Aorta (tissue), 5 donors: ENCODE measurements at regions not wholly inside any gene's neighbourhood (a gene's known extent, or its start where the extent isn't known, plus 50 kb on each side); places are given as distances from the start of the nearest gene placed in this dataset.

Source experiments
- ATAC-seq: fragments of 200-7000 bp; cut with Tn5 transposase; one replicate; pipeline ENCODE4 v1.9.1; 2022; ENCODE audit warnings: moderate library complexity; ENCODE audit not compliant: low FRiP score
- DNase-seq, 2 donors: peaks; one replicate each; pipeline ENCODE4 v3.0.0-alpha.2; 2020
- H3K27ac ChIP-seq, 2 donors: one replicate each; pipeline ENCODE4 v1.5.1; 2013; ENCODE audit warnings: low read length in 2 of 2, mild to moderate bottlenecking in 2 of 2, moderate library complexity in 2 of 2, control low read depth in 1 of 2, inconsistent platforms in 1 of 2, low read depth in 1 of 2
- H3K27me3 ChIP-seq, 2 donors: one replicate each; pipeline ENCODE4 v1.6.1; 2013; ENCODE audit warnings: control low read depth in 1 of 2, low read length in 1 of 2, mild to moderate bottlenecking in 1 of 2, moderate library complexity in 1 of 2; ENCODE audit not compliant: insufficient read depth in 2 of 2, control insufficient read depth in 1 of 2
- H3K36me3 ChIP-seq, 2 donors: one replicate each; pipeline ENCODE4 v1.6.1; 2013; ENCODE audit warnings: control low read depth in 1 of 2, low read length in 1 of 2, mild to moderate bottlenecking in 1 of 2; ENCODE audit not compliant: insufficient read depth in 2 of 2, control insufficient read depth in 1 of 2
- H3K4me1 ChIP-seq, 2 donors: one replicate each; pipeline ENCODE4 v1.6.1; 2013; ENCODE audit warnings: low read length in 2 of 2, control low read depth in 1 of 2, mild to moderate bottlenecking in 1 of 2, moderate library complexity in 1 of 2; ENCODE audit not compliant: insufficient read depth in 2 of 2, control insufficient read depth in 1 of 2
- H3K4me3 ChIP-seq, 2 donors: one replicate each; pipeline ENCODE4 v1.5.1; 2013; ENCODE audit warnings: low read length in 2 of 2, control low read depth in 1 of 2, mild to moderate bottlenecking in 1 of 2
- H3K9me3 ChIP-seq: one replicate; pipeline ENCODE4 v1.6.1; 2013; ENCODE audit warnings: mild to moderate bottlenecking, low read length; ENCODE audit not compliant: control insufficient read depth
- WGBS, 2 donors: extraction: QIAGEN DNeasy Blood & Tissue Kit; methylation state at CpG; one replicate each; pipeline ENCODE4 v1.1.7; 2013; 5-methylcytosine and 5-hydroxymethylcytosine counted together
- intact Hi-C, 2 donors: fragments of 100-400 bp; cut with DNase I; formaldehyde crosslinking; loops; one replicate each; pipeline versions ENCODE4 v1.14.2 to v1.15.0; 2022
- donor health status: healthy with polysubstance abuse.
- donor health status: Bipolar disorder and iron deficiency.
- donor health status: DM: no; HTN: no; CAD: no.
- donor health status: DM: no; HTN: no; CAD: no.
- donor health status: DM: yes; HTN: yes; CAD: no.

GRCh38 chr11:81585390-81585933, 1148.2 kb downstream of the FAM181B start:
- intact Hi-C loops: no loop called here
- Histone ChIP-seq H3K9me3 (no peaks in the 10 kb centered on the region), H3K27ac (no peak overlapping the region), H3K36me3 (no peaks in the 10 kb centered on the region), H3K27me3 (no peaks in the 10 kb centered on the region), H3K4me3 (no peak overlapping the region), H3K4me1 (no peaks in the 10 kb centered on the region)
- ATAC-seq (no peak), DNase-seq (no peak)
- WGBS, 2 donors: 70 to 97% methylated on average over 2 of the region's 2 CpGs

GRCh38 chr11:81579339-81579738, 1154.3 kb downstream of the FAM181B start:
- DNase-seq: no peak
- Histone ChIP-seq H3K36me3 (no peaks in the 10 kb centered on the region), H3K27me3 (peaks cover 0 to 2% of the 10 kb centered on the region in 2 donors), H3K4me3 (no peak overlapping the region), H3K27ac (no peak overlapping the region), H3K9me3 (no peaks in the 10 kb centered on the region), H3K4me1 (no peaks in the 10 kb centered on the region)
- intact Hi-C loops: no loop called here
- WGBS, 2 donors: 18 to 27% methylated on average over 2 of the region's 2 CpGs
- no peak for ATAC-seq

- Histone ChIP-seq H3K27ac (no peak overlapping the region), H3K36me3 (no peaks in the 10 kb centered on the region), H3K4me3 (no peak overlapping the region), H3K4me1 (no peaks in the 10 kb centered on the region), H3K9me3 (no peaks in the 10 kb centered on the region), H3K27me3 (peaks cover 0 to 2% of the 10 kb centered on the region in 2 donors)
- no peak for DNase-seq
- ATAC-seq: no peak
- 60 to 65% methylated on average over 4 of the region's 4 CpGs for WGBS, 2 donors
- intact Hi-C loops: no loop called here
These were observed 1155.1 kb downstream of the FAM181B start for GRCh38 chr11:81578571-81578970.

- Histone ChIP-seq H3K36me3 (no peaks in the 10 kb centered on the region), H3K27ac (no peak overlapping the region), H3K9me3 (no peaks in the 10 kb centered on the region), H3K4me3 (no peak overlapping the region), H3K4me1 (no peaks in the 10 kb centered on the region), H3K27me3 (peaks cover 0 to 2% of the 10 kb centered on the region in 2 donors)
- intact Hi-C loops: no loop called here
- WGBS, 2 donors: 17 to 22% methylated on average over 2 of the region's 2 CpGs
- DNase-seq: no peak
- no peak for ATAC-seq
These were observed 1159.4 kb downstream of the FAM181B start for GRCh38 chr11:81574301-81574700.

GRCh38 chr11:81573367-81573766, 1160.3 kb downstream of the FAM181B start:
- ATAC-seq (no peak), DNase-seq (no peak)
- intact Hi-C loops: no loop called here
- no peaks in the 10 kb centered on the region for H3K9me3 ChIP-seq
- H3K36me3 ChIP-seq: no peaks in the 10 kb centered on the region
- H3K4me1 ChIP-seq: no peaks in the 10 kb centered on the region
- peaks cover 0 to 2% of the 10 kb centered on the region in 2 donors for H3K27me3 ChIP-seq
- no peak overlapping the region for H3K27ac ChIP-seq
- H3K4me3 ChIP-seq: no peak overlapping the region
- WGBS, 2 donors: 55 to 58% methylated on average over 1 of the region's 1 CpG

GRCh38 chr11:81570669-81571068, 1163.0 kb downstream of the FAM181B start:
- Histone ChIP-seq H3K27ac (no peak overlapping the region), H3K4me3 (no peak overlapping the region), H3K36me3 (no peaks in the 10 kb centered on the region), H3K27me3 (no peaks in the 10 kb centered on the region), H3K9me3 (no peaks in the 10 kb centered on the region), H3K4me1 (no peaks in the 10 kb centered on the region)
- no peak for ATAC-seq
- intact Hi-C loops: no loop called here
- WGBS, 2 donors: 81 to 90% methylated on average over 2 of the region's 2 CpGs
- DNase-seq: no peak

GRCh38 chr11:81569999-81570398, 1163.7 kb downstream of the FAM181B start:
- Histone ChIP-seq H3K9me3 (no peaks in the 10 kb centered on the region), H3K27ac (no peak overlapping the region), H3K4me3 (no peak overlapping the region), H3K4me1 (no peaks in the 10 kb centered on the region), H3K36me3 (no peaks in the 10 kb centered on the region), H3K27me3 (no peaks in the 10 kb centered on the region)
- ATAC-seq: no peak
- DNase-seq: no peak
- 0 to 41% methylated on average over 1 of the region's 1 CpG for WGBS, 2 donors
- intact Hi-C loops: no loop called here

- Histone ChIP-seq H3K36me3 (no peaks in the 10 kb centered on the region), H3K9me3 (no peaks in the 10 kb centered on the region), H3K27ac (no peak overlapping the region), H3K4me1 (no peaks in the 10 kb centered on the region), H3K4me3 (no peak overlapping the region), H3K27me3 (no peaks in the 10 kb centered on the region)
- no peak for DNase-seq
- no peak for ATAC-seq
- intact Hi-C loops: no loop called here
These were observed 1164.7 kb downstream of the FAM181B start for GRCh38 chr11:81568918-81569317.

GRCh38 chr11:81548123-81548522, 1185.5 kb downstream of the FAM181B start:
- Histone ChIP-seq H3K27ac (no peak overlapping the region), H3K27me3 (no peaks in the 10 kb centered on the region), H3K4me3 (no peak overlapping the region), H3K36me3 (no peaks in the 10 kb centered on the region), H3K9me3 (no peaks in the 10 kb centered on the region), H3K4me1 (no peaks in the 10 kb centered on the region)
- ATAC-seq (no peak), DNase-seq (no peak)
- 64 to 79% methylated on average over 1 of the region's 1 CpG for WGBS, 2 donors
- intact Hi-C loops: no loop called here
